HG03135 (cell line): ENCODE measurements at regions not wholly inside any gene's neighbourhood (a gene's known extent, or its start where the extent isn't known, plus 50 kb on each side); places are given as distances from the start of the nearest gene placed in this dataset.

Experiments
- ATAC-seq: cut with Tn5 transposase; IDR thresholded peaks from one replicate; pipeline ENCODE4 v1.9.1; 2021; ENCODE audit warnings: mild to moderate bottlenecking, moderate library complexity; ENCODE audit not compliant: unreplicated experiment

DNA sequence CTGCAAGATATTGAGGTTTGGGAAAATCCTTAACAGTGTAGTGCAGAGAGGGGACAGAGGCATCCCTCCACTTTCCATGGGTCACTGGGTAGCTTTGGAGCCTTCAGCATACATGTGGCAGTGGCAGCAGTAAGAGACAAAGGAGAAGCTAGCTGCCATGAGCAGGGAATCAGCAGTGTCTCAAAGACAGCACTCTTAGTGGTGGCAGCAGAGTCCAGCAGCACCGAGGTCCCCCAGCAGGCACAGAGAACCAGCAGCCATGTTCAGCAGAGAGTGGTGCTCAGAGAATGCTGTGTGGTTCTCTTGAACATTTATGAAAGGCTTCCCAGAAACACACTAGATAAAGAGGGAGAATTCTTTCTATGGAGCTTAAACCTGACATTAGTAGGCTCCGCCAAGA, 308.5 kb downstream of the CENPC start:
- no peak for ATAC-seq

DNA sequence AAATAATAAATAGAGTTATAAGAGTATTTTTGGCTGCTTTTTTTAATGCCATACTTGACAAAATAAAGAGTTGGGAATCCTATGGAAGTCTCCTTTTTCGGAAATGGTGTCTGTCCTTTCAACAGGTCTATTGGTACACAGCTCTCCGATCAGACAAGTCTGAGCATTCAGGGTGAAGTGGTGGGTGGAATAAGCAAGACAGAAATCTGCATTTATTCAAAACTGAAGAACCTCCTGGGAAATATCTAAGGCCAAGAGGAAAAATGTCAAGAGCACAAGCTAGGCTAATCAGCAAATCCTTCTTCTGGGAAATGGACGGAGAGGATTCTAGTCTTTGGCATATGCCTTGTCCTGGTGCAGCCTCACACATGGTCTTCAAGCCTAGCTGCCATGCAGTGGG, 309.0 kb downstream of the CENPC start:
- ATAC-seq = no peak

DNA sequence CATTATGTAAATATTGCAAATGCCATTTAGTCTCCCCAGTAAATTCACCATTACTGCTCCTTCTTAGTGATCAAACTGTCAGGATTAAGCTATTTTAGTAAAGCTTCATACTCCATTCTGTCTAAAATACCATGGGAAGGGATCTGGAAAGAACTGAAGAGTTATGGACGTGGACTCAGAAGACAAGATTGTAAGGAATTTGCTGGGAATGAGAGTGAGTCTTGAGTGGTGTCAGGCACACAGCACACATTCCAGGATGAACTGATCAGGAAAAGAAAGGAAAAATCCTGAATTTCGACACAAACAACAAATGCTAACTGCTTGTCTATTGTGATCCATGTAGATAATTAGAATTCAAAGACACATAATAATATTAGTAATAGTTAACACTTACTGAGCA, 311.0 kb downstream of the CENPC start:
- no peak for ATAC-seq

DNA sequence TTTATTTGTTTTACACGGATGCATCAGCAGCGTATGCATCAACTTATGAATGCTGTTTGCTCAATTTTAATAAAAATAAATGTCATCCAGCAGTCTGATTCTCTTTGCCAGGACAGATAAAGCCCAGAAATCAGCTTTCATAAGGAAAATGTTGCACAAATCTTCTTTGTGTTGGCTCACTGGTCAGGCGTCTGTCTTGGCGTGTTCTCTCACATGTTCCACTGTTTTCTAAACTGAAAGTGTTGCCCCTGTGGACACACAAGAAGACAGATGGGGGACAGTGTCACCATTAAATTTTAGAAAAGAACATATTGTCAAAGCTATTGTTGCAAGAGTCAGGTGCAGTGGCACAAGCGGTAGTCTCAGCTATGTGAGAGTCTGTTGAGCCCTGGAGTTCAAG, 316.2 kb downstream of the CENPC start:
- no peak for ATAC-seq

DNA sequence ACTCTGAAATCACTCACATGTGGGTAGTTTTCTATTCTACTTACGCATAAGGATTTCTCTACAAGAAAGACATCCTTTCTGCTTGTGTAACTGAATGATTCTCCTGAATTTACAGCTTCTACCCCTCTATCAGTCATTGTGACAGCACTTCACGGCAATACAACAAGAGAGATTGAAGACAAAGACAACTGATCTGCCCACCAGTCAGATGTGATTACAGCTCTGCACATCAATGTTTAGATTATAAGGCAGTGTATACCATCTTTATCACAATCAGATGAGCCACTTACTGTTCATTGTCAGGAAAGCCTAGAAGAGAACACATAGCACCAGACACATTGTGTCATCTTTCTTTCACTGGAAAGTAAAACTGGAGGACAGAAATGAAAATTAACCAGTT, 324.4 kb downstream of the CENPC start:
- no peak for ATAC-seq

DNA sequence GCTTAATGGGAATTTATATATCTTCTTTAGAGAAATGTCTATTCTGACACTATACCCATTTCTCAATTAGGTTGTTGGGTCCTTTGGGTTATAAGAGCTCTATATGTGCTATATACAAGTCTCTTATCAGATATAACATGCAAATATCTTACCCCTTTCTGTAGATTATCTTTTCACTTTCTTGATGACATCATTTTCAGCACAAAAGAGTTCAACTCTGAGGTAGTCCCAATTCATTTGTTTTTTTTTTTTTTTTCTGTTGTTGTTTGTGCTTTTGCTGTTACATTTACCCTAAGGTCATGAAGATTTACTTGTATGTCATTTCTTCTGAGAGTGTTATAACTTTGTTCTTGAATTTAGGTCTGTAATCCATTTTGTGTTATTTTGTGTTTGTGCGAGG, 326.4 kb downstream of the CENPC start:
- ATAC-seq = no peak

DNA sequence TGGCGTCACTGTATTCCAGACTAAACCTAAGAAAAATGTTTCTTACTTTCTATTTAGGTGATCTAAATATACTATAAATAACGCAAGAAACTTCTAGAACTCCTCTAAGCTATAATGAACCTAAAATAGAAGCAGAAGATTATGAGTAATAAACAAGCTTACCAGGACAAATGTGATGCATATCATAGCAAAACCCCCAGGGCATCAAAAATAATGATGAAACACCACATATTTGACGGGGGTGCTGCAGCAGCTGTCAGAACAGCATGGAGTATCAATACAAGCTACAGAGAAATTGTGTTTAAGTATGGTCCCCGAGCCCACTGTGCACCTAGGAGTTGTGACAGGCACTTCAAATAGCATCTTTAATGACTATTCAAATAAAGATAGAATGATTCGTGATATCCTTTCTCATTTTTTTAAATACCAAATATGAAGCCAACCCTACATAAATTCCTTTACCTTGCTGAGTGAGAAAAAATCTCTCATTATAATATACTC, 337.3 kb downstream of the CENPC start:
- ATAC-seq = no peak

DNA sequence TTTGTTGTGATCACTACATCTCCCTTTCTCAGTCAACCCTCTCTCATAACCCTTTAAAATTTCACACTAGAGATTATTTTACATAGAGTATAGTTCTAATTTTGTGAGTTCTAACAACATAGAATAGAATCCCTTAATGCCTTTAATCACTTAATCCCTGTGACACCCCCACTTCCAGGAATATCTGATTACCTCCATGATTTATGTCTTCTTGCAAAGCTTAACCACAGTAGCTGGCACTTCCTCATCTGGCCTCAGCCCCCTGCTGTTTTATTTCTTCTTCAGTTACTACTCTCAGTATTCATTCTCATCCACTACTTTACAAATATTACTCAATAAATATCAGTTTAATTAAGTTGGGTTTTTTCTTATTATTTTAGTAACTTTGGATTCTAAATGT, 340.9 kb downstream of the CENPC start:
- ATAC-seq = no peak

DNA sequence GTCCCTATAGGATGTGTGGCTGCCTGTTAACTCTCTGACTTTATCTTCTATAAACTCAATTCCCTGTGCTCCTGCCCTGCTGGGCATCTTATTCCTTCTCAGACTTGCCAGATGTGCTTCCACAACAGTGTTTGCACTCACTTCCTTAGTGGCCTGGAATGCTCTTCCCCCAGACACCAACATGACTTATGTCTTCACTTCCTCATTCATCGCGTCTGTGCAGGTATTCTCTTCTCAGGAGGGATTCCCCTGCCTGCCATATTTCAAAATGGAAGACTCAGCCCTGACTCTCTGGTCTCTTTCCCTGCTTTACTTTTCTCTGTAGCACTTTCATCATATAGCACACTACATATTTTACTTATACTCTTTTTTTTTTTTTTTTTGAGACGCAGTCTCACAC, 344.0 kb downstream of the CENPC start:
- ATAC-seq = no peak

DNA sequence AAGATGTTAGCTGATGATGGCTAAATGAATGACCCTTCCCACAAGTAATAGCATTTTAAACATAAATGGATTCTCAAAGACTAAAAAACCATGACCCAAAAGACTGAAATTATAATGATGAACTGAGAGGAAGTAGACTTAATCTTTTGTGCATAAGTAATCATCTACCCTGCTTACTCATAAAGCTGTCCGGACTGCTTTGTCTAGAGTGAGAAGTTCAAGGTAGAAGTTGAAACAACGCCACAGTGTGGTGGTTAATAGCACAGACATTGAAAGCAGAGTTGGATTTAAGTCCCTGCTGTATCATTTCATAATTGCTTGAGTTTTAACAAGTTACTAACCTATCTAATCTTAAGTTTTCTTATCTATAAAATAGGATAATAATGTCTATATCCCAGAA, 346.6 kb downstream of the CENPC start:
- ATAC-seq = no peak

DNA sequence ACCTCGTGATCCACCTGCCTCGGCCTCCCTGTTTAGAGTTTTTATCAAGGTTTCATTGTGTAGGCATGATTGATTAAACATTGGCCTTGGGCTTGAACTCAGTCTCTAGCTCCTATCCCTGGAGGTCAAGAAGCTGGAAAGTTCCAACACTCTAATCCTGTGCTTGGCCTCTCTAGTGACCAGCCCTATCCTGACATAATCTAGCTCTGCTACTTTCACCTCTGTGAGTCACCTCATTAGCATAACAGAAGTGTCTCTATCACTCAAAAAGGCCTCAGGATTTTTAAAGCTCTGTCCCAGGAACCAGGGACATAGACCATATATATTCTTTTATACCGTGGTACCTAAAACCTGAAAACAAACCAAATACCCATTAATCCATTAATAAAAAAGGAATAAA, 377.5 kb downstream of the CENPC start:
- no peak for ATAC-seq

DNA sequence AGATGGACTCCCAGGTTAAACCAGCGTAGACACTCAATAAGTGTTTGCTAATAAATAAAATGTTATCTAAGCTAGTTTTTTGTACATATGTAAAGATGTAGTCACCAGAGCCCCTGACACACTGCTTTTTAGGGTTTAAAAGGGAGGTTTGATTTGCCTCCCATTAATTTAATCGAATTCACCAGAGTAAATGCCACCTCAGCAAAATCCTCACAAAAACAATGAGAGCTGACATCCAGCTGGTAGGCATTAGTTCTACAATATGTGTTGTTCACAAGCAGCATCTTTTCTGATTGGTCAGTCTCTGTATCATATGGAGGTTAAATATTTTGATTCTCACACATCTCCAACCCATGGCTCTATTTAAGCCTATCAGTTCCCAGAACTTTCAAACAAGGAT, 382.6 kb downstream of the CENPC start:
- ATAC-seq = no peak

DNA sequence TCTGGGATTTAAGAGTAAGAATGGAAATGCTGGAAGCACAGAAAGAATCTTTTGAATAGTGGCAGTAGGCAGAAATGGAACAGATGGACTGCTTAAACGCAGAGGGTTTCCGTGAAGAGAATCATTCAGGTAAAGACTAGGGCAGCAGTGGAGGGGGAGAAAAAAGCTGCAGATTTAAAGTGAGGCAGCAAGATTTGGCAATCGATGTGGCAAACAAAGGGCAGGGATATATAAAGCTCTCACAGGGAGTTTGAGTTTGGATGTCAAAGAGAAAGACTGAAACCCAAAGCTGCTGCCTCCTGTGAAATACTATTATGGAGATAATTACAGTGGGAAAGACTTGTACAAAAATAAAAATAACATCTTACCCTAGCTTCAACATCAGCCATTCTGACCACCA, 384.0 kb downstream of the CENPC start:
- ATAC-seq = no peak

DNA sequence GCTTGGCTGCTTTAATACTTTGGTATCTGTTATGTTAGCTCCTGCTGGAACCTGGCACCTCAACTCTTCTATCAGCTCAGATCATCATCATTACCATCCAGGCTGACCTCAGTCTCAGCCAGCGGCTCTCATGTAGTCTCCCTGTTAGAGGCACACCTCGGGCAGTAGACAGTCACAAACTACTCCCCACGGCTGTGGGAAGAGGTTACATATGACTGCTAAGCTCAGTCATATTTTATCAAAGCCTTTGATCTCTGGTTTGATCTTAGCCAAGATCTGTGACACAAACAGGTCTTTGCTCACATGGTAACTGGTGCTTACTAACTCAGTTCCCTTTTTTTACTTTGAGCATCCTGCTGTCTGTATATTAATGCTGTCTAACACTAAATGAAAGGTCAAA, 384.9 kb downstream of the CENPC start:
- ATAC-seq = no peak

DNA sequence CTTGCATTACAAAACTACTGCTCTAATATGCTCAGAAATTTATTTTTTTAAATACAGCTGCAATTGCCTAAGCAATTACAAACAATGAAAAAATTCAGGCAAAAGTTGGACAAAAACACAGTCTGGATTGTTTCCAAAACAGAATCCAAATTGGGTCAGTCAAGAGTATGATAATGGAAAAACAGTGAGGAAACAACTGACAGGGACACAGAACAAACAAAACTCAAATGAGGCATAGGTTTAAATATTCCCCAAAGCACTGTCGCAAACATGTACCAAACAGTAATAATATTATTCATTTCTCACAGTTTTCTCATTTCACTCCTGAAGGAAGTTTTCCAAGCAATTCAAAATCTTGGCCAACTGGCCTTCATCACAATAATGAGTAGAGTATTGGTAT, 386.6 kb downstream of the CENPC start:
- ATAC-seq = no peak

DNA sequence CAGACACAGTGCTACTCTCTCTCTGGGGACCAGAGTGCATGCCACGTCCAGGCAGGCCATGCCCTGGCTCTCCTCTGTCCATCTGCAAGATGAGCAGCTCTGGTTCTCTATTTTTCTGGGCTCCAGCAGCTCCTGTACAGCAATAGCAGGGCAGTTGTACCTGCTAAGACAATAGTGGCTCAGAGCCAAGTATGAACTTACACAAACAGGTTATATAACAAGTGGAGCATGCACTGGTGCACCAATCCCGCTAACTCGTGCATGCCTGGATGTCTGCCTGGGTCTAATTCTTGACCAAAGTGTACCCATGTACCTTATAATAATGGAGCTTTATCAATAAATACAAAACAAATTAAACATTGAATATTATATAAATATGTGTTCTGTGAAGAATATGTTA, 392.3 kb downstream of the CENPC start:
- no peak for ATAC-seq

DNA sequence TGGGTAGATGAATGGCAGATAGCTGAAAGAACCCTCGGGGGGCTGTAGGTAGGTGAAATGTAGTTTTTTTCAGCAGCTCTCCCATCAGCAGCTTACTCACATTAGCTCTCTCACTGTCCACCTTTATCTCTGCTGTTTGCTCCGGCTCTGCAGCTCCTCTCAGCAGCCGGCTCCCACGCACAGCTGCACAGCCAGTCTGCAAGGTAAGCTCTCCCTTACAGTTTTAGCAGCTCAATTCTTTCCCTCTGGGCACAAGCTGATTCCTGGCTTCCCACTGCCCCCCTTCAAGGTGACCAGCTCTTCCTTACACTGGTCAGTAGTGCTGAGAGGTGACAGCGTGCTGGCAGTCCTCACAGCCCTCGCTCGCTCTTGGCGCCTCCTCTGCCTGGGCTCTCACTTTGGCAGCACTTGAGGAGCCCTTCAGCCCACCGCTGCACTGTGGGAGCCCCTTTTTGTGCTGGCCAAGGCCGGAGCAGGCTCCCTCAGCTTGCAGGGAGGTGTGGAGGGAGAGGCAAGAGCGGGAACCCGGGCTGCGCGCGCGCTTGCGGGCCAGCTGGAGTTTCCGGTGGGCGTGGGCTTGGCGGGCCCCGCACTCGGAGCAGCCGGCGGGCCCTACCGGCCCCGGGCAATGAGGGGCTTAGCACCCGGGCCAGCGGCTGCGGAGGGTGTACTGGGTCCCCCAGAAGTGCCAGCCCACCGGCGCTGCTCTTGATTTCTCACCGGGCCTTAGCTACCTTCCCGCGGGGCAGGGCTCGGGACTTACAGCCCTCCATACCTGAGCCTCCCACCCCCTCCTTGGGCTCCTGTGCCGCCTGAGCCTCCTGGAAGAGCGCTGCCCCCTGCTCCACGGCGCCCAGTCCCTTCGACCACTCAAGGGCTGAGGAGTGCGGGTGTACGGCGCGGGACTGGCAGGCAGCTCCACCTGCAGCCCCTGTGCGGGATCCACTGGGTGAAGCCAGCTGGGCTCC, 393.6 kb downstream of the CENPC start:
- ATAC-seq = no peak

DNA sequence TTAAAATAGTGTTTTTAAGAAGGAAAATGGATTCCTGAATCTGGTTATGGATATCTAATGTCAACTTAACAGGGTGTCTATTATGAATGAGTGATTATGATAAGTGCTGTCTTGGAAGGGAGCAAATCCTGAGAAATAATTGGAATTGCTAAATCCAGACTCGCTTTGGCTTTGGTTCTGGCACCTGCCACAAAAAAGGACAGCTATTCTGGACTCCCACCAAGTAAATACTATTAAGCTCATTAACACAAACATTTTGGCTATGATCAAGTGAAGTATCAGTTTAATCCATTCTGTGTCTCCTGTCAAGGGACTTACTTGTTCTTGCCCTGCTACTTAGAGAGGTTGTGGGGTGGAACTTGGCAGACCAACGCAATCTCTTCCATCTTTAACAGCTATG, 403.7 kb downstream of the CENPC start:
- no peak for ATAC-seq

DNA sequence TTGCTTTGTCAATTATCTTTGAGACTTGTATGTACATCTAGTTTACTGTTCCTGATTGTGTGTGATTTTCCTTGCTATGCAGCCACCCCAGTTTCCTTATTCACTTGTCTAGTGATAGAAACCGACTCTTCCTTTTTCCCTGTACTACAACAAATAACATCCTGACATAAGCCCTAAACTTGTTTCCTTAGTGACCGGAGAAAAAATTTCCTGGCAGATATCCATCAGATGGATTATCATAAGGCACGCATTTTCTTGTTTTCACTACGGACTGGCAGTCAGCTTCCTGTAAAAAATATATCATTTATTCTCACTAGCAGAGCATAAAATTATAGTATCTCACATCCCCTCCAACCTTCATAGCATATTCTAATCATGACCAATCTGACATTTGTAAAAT, 410.7 kb downstream of the CENPC start:
- ATAC-seq = no peak

DNA sequence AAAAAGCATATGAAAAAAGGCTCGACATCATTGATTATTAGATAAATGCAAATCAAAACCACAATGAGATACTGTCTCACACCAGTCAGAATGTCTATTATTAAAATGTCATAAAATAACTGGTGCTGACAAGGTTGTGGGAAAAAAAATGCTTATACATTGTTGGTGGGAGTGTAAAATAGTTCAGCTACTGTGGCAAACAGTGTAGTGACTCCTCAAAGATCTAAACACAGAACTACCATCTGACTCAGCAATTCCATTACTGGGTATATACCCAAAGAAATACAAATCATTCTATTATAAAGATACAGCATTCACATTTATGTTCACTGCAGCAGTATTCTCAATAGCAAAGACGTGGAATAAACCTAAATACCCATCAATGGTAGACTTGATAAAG, 412.1 kb downstream of the CENPC start:
- ATAC-seq = no peak

DNA sequence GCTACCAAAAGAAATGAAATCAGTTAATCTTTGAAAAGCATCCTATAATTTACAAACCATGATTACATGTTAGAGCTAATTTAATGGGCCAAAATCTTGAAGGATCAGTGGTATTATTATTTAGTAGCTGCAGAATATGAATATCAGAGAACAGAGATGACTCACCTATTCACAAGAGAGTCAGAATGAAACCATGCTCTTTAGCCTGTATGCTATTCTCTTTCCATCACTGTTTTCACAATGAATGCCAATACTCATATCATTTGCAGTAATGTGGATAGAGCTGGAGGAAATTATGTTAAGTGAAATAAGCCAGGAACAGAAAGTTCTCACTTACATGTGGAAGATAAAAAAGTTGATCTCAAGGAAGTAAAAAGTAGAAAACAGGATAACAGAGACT, 414.1 kb downstream of the CENPC start:
- ATAC-seq = peak; percentile 91

DNA sequence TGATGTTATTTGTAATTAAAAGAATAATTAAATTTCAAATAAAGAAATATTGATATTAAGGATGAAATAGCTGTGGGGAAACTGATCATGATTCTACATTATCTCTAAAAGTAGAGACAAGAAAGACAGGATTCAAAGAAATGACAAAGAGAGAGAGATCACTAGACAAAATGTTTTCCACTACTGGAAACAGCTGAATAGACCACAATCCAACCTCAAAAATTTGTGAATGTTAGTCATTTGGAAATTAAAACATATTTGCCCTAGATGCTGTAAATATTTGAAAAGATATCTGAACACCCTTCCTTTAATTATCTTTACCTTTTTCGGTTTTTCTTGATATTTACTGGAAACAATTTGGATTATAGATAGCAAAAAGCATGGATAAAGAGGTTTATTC, 414.9 kb downstream of the CENPC start:
- ATAC-seq = no peak

DNA sequence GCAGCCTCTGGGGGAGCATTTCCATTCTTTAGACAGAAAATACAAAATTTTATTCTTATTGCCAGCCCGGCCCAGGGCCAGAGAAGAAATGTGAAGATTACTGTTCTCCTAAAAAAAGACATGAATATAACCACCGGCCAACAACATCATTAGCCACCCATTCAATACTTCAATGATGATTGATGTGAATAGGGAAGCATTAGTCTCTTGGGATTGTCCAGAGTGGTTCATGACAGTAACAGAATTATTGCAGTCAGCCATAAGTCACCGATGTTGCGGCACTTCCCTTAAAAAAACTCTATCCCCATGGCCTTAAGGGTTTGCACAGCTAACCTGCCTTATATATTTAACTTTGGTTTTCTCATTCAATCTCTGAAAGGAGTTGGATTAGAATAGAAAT, 418.7 kb downstream of the CENPC start:
- ATAC-seq = no peak
